Dendritic cell treated with granulocyte-macrophage colony-stimulating factor and Interleukin-4, amounts not matched to agents 40 ng/mL and 50 ng/mL, for 4 days (primary cell): ENCODE measurements at regions not wholly inside any gene's neighbourhood (a gene's known extent, or its start where the extent isn't known, plus 50 kb on each side); places are given as distances from the start of the nearest gene placed in this dataset.

Experiments
- H3K27ac Mint-ChIP-seq: one replicate; pipeline ENCODE4 v1.8.0; 2022; ENCODE audit warnings: mild to moderate bottlenecking, mixed read lengths
- H3K27me3 Mint-ChIP-seq: one replicate; pipeline ENCODE4 v1.8.0; 2022; ENCODE audit warnings: mild to moderate bottlenecking, mixed read lengths
- H3K36me3 Mint-ChIP-seq: one replicate; pipeline ENCODE4 v1.8.0; 2022; ENCODE audit warnings: low read depth, mixed read lengths
- H3K4me1 Mint-ChIP-seq: one replicate; pipeline ENCODE4 v1.8.0; 2022; ENCODE audit warnings: low read depth, mixed read lengths
- H3K4me3 Mint-ChIP-seq: one replicate; pipeline ENCODE4 v1.8.0; 2022; ENCODE audit warnings: mild to moderate bottlenecking, moderate library complexity, mixed read lengths
- H3K9me3 Mint-ChIP-seq: one replicate; pipeline ENCODE4 v1.8.0; 2022; ENCODE audit warnings: mixed read lengths
- intact Hi-C: fragments of 100-400 bp; cut with micrococcal nuclease; formaldehyde crosslinking; loops from one replicate; pipeline ENCODE4 v1.15.0; 2022

DNA sequence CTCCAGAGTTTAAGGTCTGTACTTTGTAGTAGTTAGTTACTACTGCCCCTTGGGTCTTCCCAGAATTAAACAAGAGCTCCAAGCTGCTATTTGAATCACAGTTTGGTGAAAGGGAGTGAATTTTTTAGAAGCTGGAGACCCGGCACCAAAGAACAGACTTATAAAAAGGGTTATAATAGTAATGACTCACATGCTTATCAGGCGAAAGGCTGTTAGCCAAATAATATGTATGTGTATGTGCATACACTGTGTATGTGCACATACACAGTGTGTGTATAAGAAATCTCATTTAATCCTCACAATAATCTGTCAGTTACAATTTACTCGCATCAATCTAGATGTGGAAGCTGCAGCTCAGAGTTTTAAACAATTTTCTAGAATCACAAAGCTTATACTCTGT is 59.5 kb upstream of the ITGA1 start:
- no peak overlapping the region for H3K4me3 Mint-ChIP-seq
- intact Hi-C loops: no loop called here
- H3K27ac Mint-ChIP-seq: no peak overlapping the region
- H3K36me3 Mint-ChIP-seq: no peaks in the 10 kb centered on the region
- H3K9me3 Mint-ChIP-seq: no peaks in the 10 kb centered on the region
- H3K27me3 Mint-ChIP-seq: no peaks in the 10 kb centered on the region
- H3K4me1 Mint-ChIP-seq: no peaks in the 10 kb centered on the region

DNA sequence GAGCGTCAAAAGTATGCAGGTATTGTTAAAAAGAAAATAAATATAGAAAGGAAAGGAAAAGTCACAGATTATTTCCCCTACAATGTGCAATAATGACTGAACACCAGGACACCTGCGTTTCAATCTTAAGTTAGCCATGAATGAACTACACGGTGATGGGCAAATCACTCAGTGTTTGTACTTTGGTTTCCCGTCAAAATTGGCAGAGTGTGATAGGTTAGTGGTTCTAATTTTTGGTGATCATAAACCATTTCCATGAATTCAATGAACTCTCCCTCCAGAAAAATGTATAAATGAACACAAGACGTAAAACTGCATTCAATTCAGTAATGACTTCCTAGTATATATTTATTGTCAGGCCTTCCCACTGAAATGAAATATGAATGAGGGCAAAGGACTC is 59.0 kb upstream of the ITGA1 start:
- H3K9me3 Mint-ChIP-seq: no peaks in the 10 kb centered on the region
- intact Hi-C loops: no loop called here
- H3K27me3 Mint-ChIP-seq: no peaks in the 10 kb centered on the region
- no peaks in the 10 kb centered on the region for H3K4me1 Mint-ChIP-seq
- H3K27ac Mint-ChIP-seq: no peak overlapping the region
- H3K36me3 Mint-ChIP-seq: no peaks in the 10 kb centered on the region
- H3K4me3 Mint-ChIP-seq: no peak overlapping the region

DNA sequence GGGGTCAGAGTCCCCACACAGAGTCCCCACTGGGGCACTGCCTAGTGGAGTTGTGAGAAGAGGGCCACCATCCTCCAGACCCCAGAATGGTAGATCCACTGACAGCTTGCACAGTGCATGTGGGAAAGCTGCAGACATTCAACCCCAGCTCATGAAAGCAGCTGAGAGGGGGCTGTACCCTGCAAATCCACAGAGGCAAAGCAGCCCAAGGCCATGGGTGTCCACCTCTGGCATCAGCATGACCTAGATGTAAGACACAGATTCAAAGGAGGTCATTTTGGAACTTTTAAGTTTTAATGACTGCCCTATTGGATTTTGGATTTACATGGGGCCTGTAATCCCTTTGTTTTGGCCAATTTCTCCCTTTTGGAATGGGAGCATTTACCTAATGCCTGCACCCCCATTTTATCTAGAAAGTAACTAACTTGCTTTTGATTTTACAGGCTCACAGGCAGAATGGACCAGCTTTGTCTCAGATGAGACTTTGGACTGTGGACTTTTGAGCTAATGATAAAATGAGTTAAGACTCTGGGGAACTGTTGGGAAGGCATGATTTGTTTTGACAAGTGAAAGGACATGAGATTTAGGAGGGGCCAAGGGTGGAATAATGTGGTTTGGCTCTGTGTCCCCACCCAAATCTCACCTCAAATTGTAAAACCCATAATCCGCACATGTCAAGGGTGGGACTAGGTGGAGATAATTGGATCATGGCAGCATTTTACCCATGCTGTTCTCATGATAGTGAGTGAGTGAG is 56.3 kb upstream of the ITGA1 start:
- Mint-ChIP-seq H3K4me1 (no peaks in the 10 kb centered on the region), H3K27me3 (no peaks in the 10 kb centered on the region), H3K4me3 (no peak overlapping the region), H3K9me3 (no peaks in the 10 kb centered on the region), H3K36me3 (no peaks in the 10 kb centered on the region), H3K27ac (no peak overlapping the region)
- intact Hi-C loops: no loop called here

DNA sequence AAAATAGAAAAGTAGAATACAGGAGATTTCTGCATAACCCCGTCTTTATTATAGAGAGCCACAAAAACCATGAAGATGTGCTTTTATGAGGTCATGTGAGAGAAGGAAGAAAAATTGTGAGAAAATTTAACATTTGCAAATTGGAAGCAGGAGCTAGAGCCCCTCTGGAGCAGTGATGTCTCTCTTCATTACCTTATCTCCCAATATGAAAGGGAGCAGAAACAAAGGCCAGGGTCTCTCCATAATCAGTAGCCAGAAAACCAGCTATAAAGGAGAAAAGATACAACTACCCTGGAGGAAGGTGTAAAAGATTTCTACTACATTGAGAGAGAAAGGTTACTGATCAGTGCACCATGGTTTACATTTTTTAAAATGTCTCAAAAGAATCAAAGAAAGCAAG is 53.2 kb upstream of the ITGA1 start:
- peaks cover 6% of the 10 kb centered on the region for H3K4me1 Mint-ChIP-seq
- no peak overlapping the region for H3K4me3 Mint-ChIP-seq
- H3K27me3 Mint-ChIP-seq: peaks cover 4% of the 10 kb centered on the region
- intact Hi-C loops: no loop called here
- H3K27ac Mint-ChIP-seq: no peak overlapping the region
- no peaks in the 10 kb centered on the region for H3K36me3 Mint-ChIP-seq
- no peaks in the 10 kb centered on the region for H3K9me3 Mint-ChIP-seq

DNA sequence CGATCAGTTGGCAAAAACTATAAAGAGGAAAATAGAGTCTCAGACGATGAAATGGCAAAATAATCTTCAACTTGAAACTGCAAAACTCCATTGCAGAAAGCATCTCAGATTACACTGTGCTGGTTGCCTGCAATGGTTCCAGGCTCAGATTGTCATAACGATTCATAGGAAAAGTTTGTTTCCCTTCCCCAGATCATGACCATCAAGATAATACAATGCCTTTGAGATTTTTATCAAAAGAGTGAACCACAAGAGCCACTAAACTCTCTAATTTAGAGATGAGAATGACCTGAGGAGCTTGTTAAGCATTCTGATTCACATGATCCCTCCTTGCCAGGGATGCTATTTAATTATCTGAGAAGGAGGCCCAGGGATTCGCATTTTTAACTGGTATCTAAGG is 52.6 kb upstream of the ITGA1 start:
- H3K4me3 Mint-ChIP-seq: no peak overlapping the region
- peaks cover 4% of the 10 kb centered on the region for H3K27me3 Mint-ChIP-seq
- no peaks in the 10 kb centered on the region for H3K9me3 Mint-ChIP-seq
- intact Hi-C loops: no loop called here
- H3K27ac Mint-ChIP-seq: no peak overlapping the region
- no peaks in the 10 kb centered on the region for H3K36me3 Mint-ChIP-seq
- peaks cover 6% of the 10 kb centered on the region for H3K4me1 Mint-ChIP-seq
